HG03025 (cell line): ENCODE measurements at regions not wholly inside any gene's neighbourhood (a gene's known extent, or its start where the extent isn't known, plus 50 kb on each side); places are given as distances from the start of the nearest gene placed in this dataset.
"Not testable (repeated sequence)": the region's sequence is repeated elsewhere in the genome, so short reads cannot be mapped to it uniquely, and the experiment has no call there.

Experiments used
- ATAC-seq: cut with Tn5 transposase; IDR thresholded peaks from one replicate; pipeline ENCODE4 v1.9.1; 2021; ENCODE audit warnings: mild to moderate bottlenecking, moderate library complexity; ENCODE audit not compliant: unreplicated experiment, low FRiP score

- ATAC-seq: no peak
Observed at GRCh38 chr4:14387647-14388046, 614.6 kb upstream of the CPEB2 start.

DNA sequence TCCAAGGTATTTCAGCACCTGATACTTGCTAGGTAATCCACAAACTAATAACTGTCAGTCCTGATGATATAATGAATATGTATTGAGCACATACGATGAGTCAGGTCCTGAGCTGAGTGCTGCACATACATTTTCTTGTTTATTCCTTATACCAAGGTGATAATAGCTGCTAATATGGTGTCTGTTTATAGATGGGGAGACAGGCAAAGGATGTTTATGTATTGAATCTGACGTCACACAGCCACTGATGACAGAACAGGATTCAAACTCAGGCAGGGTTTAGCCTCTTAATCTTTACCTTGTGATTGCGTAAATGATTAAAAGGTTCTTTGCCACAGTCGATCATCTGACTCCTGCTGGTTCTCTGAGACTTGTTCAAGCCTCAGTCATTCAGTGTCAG, 609.9 kb upstream of the CPEB2 start:
- no peak for ATAC-seq

DNA sequence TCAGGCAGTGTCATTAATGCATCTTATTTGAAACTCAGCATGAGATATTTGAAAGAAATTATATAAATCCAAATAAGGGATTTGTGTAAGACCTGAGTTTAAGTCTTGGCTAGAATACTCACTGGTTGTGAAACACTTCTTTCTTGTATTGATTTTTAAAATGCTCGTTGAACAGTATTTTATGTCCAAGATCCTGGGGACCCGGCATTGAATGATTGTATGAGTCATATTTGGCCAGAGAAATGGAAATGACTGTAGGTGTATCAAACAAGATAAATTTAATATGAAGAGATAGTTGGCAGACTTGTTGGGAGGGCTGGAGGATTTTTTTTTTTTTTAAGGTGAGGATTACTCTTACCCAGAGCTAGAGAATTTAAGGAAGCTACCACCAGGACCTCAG, 606.1 kb upstream of the CPEB2 start:
- ATAC-seq: no peak

DNA sequence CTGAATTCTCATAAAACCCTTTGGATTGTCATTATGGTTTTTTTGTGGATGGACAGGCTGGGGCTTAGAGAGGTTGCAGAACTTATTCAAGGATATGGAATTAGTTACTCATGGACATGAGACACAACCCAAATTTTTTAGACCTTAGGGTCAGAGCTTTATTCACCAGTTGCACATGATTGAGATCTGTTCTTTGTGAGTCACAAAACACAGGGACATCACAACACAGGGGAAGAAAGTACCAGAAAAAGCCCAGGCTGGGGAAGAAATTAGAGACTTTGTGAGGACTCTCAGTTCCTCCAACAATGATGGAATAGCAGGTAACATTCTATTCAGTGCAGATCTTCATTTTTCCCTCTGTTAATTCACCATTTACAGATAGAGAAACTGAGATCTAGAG, 602.4 kb upstream of the CPEB2 start:
- no peak for ATAC-seq

- no peak for ATAC-seq
Observed at GRCh38 chr4:14400307-14400706, 602.0 kb upstream of the CPEB2 start.

DNA sequence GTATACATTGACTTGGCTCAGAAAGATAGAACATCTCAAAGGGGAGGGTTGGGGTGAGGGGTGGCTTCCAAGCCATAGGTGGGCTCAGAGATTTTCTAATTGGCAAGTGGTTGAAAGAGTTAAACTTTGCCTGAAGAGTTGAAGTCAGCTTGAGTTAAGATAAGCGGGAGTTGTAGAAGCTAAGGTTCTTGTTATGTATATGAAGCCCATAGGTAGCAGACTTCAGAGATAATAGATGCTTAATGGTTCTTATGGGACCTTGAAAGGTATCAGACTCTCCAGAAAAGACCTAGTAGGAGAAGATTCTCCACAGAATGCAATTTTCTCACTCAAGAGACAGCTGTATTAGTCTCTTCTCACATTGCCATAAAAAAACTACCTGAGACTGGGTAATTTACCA, 599.1 kb upstream of the CPEB2 start:
- ATAC-seq: no peak

GRCh38 chr4:14404730-14405129, 597.6 kb upstream of the CPEB2 start:
- no peak for ATAC-seq

GRCh38 chr4:14410516-14410915, 591.8 kb upstream of the CPEB2 start:
- no peak for ATAC-seq

GRCh38 chr4:14415146-14415545, 587.1 kb upstream of the CPEB2 start:
- ATAC-seq: no peak

- no peak for ATAC-seq
Observed at GRCh38 chr4:14419516-14419915, 582.8 kb upstream of the CPEB2 start.

- ATAC-seq: not testable (repeated sequence)
Observed at GRCh38 chr4:14426297-14426696, 576.0 kb upstream of the CPEB2 start.

DNA sequence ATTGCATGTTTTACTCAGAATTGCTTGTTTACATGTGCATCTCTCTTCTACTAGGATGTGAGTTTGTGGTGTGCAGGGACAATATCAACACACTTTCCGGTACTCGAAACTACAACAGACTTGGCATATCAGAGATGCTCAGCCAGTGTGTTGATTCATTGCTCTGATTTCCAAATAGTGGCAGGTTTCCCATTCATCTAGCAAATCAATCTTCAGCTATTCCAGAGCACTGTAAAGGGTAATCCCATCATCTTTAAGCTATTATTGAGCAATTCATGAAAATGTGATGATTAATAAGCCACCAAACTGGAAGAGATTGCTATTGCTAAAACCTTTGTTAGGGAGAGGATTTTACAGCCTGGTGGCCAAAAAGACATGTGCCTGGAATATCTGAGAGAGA, 574.2 kb upstream of the CPEB2 start:
- no peak for ATAC-seq

GRCh38 chr4:14431155-14432134, 570.8 kb upstream of the CPEB2 start:
- ATAC-seq: no peak

DNA sequence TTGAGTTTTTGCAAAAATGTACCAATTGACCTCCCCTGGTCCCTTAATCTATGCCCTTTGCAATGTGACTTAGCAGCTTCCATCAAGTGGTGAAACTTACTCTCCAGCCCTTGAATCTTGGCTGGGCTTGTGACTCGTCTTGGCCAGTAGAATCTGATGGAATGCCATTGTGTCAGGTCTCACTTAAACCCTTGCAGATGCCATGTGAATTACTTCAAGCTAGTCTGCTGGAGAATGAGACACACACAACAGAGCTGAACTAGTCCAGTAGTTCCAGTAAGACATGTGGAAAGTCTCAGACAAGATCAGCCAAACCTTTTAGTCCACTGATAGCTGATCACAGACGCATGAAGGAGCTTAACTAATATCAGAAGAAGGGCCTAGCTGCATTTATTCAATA, 567.8 kb upstream of the CPEB2 start:
- ATAC-seq: no peak

DNA sequence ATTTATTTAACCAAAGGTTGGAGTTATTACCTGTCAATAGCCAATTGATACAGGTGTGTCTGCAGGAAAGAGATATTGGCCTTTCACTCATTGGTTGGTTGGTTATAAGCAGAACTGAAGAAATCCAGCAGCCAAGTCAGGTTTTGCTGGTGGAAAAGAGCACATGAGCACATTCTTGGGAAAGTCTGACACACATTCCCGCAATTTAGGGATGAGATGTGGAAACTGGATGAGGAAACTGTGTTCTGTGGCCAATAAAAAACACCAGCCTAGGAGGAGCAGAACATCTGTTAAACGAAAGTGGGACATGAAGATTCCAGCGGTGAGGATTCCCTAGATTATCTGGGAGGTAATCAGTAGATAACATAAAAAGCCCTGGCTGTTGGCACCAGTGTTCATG, 567.4 kb upstream of the CPEB2 start:
- ATAC-seq: no peak

- ATAC-seq: no peak
Observed at GRCh38 chr4:14441561-14441960, 560.7 kb upstream of the CPEB2 start.

DNA sequence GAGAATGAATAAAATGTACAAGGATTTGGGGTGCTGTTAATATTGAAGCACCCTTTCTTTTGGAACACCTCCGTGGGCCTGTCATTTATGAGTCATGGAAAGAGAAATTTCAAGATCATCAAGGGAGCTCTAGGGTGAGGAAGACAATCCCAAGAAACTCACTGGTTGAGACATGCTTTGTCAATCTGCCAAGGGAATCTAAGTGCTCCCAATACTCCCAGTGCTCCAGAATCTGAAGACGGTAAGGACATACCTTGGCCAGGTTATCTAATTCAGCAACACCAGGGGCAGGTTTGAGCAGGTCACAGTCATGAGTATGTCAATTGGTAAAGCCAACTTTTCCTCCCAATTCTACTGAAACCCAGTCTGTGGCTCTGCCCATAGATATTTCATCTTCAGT, 556.4 kb upstream of the CPEB2 start:
- no peak for ATAC-seq

GRCh38 chr4:14446311-14446710, 556.0 kb upstream of the CPEB2 start:
- no peak for ATAC-seq

DNA sequence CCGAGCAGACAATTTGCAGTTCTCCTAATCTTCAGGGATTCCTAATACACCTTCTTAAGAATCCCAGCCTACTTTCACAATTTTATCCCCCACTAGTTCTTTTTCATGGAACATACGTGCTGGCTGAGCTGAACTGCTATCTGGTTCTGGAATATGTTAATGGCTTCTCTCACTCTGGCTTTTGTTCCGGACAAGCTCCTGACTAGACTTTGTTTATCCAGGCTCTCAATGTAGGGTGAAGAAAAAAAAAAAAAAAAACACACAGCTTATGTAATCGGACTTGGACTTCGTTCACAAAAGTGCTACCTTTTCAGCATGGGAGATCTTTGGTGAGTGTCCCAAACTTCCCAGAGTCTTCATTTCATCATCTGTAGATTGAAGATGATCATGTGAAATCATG, 555.4 kb upstream of the CPEB2 start:
- ATAC-seq: no peak

DNA sequence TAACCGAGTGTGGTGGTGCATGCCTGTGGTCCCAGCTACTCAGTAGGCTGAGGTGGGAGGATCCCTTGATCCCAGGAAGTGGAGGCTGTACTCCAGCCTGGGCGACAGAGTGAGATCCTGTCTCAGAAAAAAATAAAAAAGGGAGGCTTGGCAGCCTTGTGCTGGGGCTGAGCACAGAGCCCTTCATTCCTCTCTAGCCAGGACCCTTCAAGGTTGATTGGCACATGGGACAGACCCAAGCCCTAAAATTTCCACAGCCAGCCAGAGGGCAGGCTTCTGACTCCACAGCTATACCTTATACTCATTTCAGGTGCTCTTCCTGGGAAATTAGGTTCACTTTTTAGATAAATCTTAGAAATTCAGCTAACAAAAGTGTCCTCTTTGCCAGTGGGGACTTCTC, 553.0 kb upstream of the CPEB2 start:
- ATAC-seq: no peak

DNA sequence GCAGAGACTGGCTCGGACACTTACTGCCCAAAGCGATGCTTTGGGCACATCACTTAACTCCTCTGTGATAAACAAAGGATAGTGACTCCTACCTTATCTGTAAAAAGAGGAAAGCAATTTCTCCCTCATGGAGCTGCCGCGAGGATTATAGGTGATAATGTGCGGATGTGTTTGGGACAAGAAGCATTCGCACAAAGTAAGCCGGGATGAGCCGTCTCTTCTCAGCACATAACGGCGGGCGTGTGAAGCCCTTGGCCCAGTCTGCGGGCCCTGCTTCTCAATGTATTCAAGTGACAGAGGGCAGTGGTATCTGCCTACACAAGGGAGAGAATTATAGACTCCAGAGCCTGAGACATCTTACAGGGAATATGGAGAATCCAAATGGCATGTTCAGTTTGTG, 550.3 kb upstream of the CPEB2 start:
- no peak for ATAC-seq

DNA sequence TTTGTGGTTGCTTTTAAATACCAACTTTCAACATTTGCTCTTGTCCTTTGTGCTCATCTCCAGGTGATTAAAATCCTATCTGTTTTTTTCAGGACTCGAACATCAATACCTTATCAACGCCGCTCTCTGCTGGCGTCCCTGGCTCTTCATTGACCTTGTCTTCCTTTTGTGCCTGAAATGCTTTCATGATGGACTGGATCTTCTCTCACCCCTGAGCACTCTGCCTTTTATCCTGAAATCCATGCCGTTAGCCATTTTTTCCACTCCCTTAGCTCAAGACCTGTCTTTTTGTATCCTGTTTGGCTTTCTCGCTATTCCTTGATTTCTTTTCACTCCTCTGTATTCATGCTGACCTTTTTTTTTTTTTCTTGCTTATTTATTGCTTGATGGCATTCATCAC, 549.5 kb upstream of the CPEB2 start:
- no peak for ATAC-seq
